SU-DHL-6 (cell line): ENCODE measurements at regions not wholly inside any gene's neighbourhood (a gene's known extent, or its start where the extent isn't known, plus 50 kb on each side); places are given as distances from the start of the nearest gene placed in this dataset.

Experiments
- CTCF ChIP-seq: fragments of 200-600 bp; sonication (generic); IDR thresholded peaks from one replicate; pipeline ENCODE4 v1.5.1; 2017; ENCODE audit warnings: antibody characterized with exemption, mild to moderate bottlenecking, low read length, moderate library complexity; ENCODE audit not compliant: insufficient read depth, poor library complexity, severe bottlenecking
- EZH2phosphoT487 ChIP-seq: fragments of 200-600 bp; sonication (generic), shearing (Covaris generic); conservative IDR thresholded peaks from 2 replicates; pipeline ENCODE4 v1.6.1; 2018; ENCODE audit warnings: mild to moderate bottlenecking, antibody characterized with exemption, low read length, moderate library complexity, mixed read lengths

- no peak for TF ChIP-seq CTCF
- TF ChIP-seq EZH2phosphoT487: no peak
Measured at GRCh38 chr5:27868292-27868691, 829.9 kb upstream of the CDH9 start.
